ENCODE measurements at regions not wholly inside any gene's neighbourhood (a gene's known extent, or its start where the extent isn't known, plus 50 kb on each side); places are given as distances from the start of the nearest gene placed in this dataset.

- TF ChIP-seq CTCF (IDR thresholded peaks at IDR 0.05; ENCODE audit: insufficient read depth, low read length, poor library complexity, severe bottlenecking) (no peak), EZH2phosphoT487 (conservative IDR thresholded peaks at IDR 0.05; ENCODE audit: low read length) (no peak)
Measured at GRCh38 chr2:204492417-204492816, 52.9 kb upstream of the PARD3B start.
